NT2/D1 (cell line): ENCODE measurements at regions not wholly inside any gene's neighbourhood (a gene's known extent, or its start where the extent isn't known, plus 50 kb on each side); places are given as distances from the start of the nearest gene placed in this dataset.
"Not testable (repeated sequence)": the region's sequence is repeated elsewhere in the genome, so short reads cannot be mapped to it uniquely, and the experiment has no call there.

Experiments
- DNase-seq: peaks from one replicate; pipeline ENCODE4 v3.0.0-alpha.2; 2011; ENCODE audit warnings: low read depth, low spot score
- H3K27me3 ChIP-seq: 2 replicates; pipeline ENCODE4 v1.6.0; 2011; ENCODE audit warnings: mild to moderate bottlenecking; ENCODE audit not compliant: insufficient read length, insufficient read depth
- H3K36me3 ChIP-seq: 2 replicates; pipeline ENCODE4 v1.6.1; 2011; ENCODE audit warnings: mild to moderate bottlenecking, low read length, mixed read lengths; ENCODE audit not compliant: insufficient read depth, insufficient read length
- H3K4me1 ChIP-seq: 2 replicates; pipeline ENCODE4 v1.5.1; 2011; ENCODE audit not compliant: insufficient read depth, insufficient read length
- H3K4me3 ChIP-seq: 2 replicates; pipeline ENCODE4 v1.5.1; 2011; ENCODE audit warnings: low read depth; ENCODE audit not compliant: insufficient read length
- H3K9ac ChIP-seq: 2 replicates; pipeline ENCODE4 v1.6.0; 2011; ENCODE audit warnings: low read depth; ENCODE audit not compliant: insufficient read length
- H3K9me3 ChIP-seq: 2 replicates; pipeline ENCODE4 v1.5.1; 2011; ENCODE audit warnings: mild to moderate bottlenecking, low read length; ENCODE audit not compliant: insufficient read depth
- SUZ12 ChIP-seq: IDR thresholded peaks from 2 replicates; pipeline ENCODE4 v1.6.1; 2011; ENCODE audit not compliant: insufficient read length, insufficient read depth; ENCODE audit errors: extremely low read depth
- YY1 ChIP-seq: IDR thresholded peaks from 2 replicates; pipeline ENCODE4 v1.6.1; 2011; ENCODE audit not compliant: insufficient read length, insufficient read depth
- ZNF274 ChIP-seq: IDR thresholded peaks from 2 replicates; pipeline ENCODE4 v1.6.1; 2011; ENCODE audit warnings: mild to moderate bottlenecking, low read depth, low read length

DNA sequence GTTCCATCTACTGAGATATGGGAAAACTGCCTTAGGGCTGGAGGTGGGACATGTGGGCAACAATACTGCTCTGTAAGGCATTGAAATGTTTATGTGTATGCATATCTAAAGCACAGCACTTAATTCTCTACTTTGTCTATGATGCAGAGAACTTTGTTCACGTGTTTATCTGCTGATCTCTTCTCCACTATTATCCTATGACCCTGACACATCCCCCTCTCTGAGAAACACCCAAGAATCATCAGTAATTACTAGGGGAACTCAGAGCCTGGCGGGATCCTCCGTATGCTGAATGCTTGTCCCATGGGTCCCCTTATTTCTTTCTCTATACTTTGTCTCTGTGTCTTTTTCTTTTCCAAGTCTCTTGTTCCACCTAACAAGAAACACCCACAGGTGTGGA, 63.8 kb downstream of the OR4A15 start:
- not testable (repeated sequence) for H3K36me3 ChIP-seq, H3K9ac ChIP-seq, H3K4me3 ChIP-seq, DNase-seq, H3K27me3 ChIP-seq, H3K9me3 ChIP-seq, H3K4me1 ChIP-seq

DNA sequence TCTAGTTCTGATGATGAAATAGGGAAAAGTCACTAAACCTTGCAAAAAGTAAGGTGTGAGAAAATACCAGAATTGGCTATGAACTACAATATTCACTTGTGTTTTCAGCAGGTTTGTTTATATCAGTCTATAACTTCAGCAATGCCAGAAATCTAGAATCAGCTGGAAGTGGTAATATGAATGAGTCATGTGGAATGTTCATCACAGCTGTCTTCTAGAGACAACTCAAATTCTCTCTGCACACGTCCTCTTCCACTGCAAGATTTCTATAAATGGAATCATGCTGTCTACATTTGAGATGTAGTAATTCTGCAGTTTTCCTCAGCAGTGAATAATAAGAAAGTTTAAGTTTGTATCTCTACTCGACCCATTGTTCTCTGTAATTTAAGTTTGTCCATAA, 89.9 kb downstream of the OR4A15 start:
- no peak overlapping the region for H3K9ac ChIP-seq
- H3K4me1 ChIP-seq, result no peaks in the 10 kb centered on the region
- H3K4me3 ChIP-seq, result no peak overlapping the region
- TF ChIP-seq ZNF274 (no peak), SUZ12 (no peak), YY1 (no peak)
- H3K9me3 ChIP-seq, result 0 out of 2 replicates have a peak, but pooled peaks cover 5% of the 10 kb centered on the region
- no peak for DNase-seq
- no peaks in the 10 kb centered on the region for H3K36me3 ChIP-seq
- no peaks in the 10 kb centered on the region for H3K27me3 ChIP-seq

DNA sequence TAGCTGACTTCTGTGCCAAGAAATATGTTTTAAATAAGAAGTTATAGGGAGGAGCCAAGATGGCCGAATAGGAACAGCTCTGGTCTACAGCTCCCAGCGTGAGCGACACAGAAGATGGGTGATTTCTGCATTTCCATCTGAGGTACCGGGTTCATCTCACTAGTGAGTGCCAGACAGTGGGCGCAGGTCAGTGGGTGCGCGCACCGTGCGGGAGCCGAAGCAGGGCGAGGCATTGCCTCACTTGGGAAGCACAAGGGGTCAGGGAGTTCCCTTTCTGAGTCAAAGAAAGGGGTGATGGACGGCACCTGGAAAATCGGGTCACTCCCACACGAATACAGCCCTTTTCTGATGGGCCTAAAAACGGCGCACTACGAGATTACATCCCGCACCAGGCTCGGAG, 92.1 kb downstream of the OR4A15 start:
- not testable (repeated sequence) for H3K4me1 ChIP-seq, H3K4me3 ChIP-seq, H3K9ac ChIP-seq, H3K27me3 ChIP-seq, H3K9me3 ChIP-seq, H3K36me3 ChIP-seq
- DNase-seq, result peak; percentile 0

DNA sequence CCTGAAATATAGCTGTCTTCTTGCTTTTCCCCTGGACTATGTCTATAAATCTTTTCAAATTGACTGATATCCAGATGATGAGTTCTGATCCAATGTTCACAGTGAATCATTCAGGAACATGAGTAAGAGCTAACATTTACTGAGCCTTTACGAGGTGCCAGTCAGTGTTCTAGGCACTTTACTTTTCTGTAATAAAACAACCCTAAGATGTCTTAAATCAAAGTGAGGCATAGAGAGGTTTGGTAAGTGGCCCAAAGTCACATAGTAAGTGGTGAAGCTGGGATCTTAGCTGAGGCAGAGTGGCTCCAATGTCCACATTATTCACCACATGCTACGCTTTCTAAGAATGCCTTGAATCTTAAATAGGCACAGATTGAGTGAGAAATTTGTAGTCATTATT, 79.9 kb upstream of the OR4C15 start:
- H3K4me1 ChIP-seq, result no peaks in the 10 kb centered on the region
- H3K9ac ChIP-seq, result no peak overlapping the region
- no peaks in the 10 kb centered on the region for H3K36me3 ChIP-seq
- TF ChIP-seq YY1 (no peak), ZNF274 (no peak), SUZ12 (no peak)
- DNase-seq, result no peak
- H3K9me3 ChIP-seq, result no peaks in the 10 kb centered on the region
- H3K27me3 ChIP-seq, result no peaks in the 10 kb centered on the region
- no peak overlapping the region for H3K4me3 ChIP-seq

DNA sequence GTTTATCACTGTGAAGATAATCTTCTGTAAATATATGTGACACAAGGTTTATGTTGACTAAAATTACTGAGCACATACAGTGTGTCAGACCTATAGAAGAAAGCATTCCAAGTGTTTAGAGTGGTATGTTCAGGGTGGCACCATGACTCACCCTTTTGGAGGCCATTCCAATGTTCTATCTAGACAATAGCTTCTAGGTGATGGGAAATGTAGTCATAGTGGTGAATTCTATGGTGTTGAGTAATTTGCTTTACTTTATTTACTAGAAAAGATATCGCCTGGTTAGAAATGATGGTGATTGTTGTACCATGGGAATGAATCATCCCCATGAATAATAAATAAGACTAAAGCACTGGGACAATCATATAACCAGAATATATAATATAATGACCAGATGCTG, 72.9 kb upstream of the OR4C15 start:
- Histone ChIP-seq H3K9ac (no peak overlapping the region), H3K9me3 (no peaks in the 10 kb centered on the region), H3K27me3 (no peaks in the 10 kb centered on the region), H3K4me3 (no peak overlapping the region), H3K4me1 (no peaks in the 10 kb centered on the region), H3K36me3 (no peaks in the 10 kb centered on the region)
- no peak for DNase-seq
- no peak for TF ChIP-seq YY1
- no peak for TF ChIP-seq SUZ12
- no peak for TF ChIP-seq ZNF274

DNA sequence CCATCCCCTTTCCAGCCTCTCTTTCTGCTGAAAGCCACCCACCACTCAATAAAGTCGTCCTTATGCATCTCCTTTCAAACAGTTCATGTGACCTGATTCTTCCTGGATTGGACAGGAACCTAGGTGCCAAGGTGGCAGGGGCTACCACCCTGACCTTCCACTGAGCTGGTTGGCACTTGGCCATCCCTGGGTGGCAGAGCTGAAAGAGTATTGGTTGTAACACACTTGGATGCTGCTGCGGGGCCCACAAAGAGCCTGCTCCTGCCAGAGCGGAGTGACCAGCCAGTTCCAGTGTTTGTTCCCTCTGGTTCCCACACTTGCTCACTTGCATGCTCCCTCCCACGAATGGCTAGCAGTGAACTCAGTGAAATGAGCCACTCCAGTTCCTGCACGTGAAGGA, 57.2 kb upstream of the OR4C15 start:
- TF ChIP-seq SUZ12 (no peak), ZNF274 (no peak), YY1 (no peak)
- DNase-seq, result no peak
- Histone ChIP-seq H3K4me3 (no peak overlapping the region), H3K9ac (no peak overlapping the region), H3K36me3 (no peaks in the 10 kb centered on the region), H3K27me3 (no peaks in the 10 kb centered on the region), H3K9me3 (peaks cover 27% of the 10 kb centered on the region), H3K4me1 (no peaks in the 10 kb centered on the region)

DNA sequence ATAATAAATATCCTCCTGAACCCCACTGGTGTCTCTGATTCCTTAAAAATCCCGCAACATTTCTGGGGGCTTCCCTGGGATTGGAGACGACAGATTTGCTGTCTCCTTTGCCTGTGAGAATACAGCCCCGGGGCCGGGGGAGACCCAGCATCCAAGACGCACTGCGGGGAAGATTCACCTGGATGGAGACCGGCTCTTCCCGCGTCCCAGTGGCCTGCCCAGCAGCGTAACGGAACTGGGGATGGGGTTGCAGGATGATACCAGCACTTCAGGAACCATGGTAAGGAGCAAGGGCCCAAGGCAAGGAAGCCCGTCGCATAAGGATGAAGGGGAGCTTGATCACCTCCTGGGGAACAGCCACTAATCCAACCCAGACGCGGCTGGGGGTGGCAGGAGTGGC, 53.3 kb upstream of the OR4C15 start:
- H3K4me3 ChIP-seq, result no peak overlapping the region
- no peaks in the 10 kb centered on the region for H3K36me3 ChIP-seq
- H3K9me3 ChIP-seq, result peaks cover 13% of the 10 kb centered on the region
- DNase-seq, result no peak
- no peak overlapping the region for H3K9ac ChIP-seq
- no peak for TF ChIP-seq SUZ12
- TF ChIP-seq ZNF274, result no peak
- H3K4me1 ChIP-seq, result no peaks in the 10 kb centered on the region
- no peaks in the 10 kb centered on the region for H3K27me3 ChIP-seq

DNA sequence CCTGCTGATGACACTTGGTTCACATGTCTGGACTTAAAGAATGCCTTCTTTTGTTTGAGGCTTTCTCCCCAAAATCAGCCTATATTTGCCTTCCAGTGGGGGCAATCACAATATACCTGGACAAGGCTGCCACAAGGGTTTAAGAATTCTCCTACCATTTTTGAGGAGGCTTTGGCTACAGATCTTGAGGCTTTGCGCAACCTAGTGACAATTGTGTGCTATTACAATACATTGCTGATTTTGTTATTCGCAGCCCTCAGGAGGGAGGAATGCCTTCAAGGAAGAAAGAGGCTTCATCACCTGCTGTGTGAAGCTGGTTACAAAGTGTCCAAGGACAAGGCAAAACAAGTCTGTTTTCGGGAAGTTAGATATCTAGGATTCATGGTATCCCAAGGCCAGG, 50.8 kb upstream of the OR4C15 start:
- no peak for TF ChIP-seq ZNF274
- TF ChIP-seq SUZ12, result no peak
- TF ChIP-seq YY1, result no peak
- no peaks in the 10 kb centered on the region for H3K4me1 ChIP-seq
- H3K9me3 ChIP-seq, result no peaks in the 10 kb centered on the region
- H3K4me3 ChIP-seq, result no peak overlapping the region
- H3K36me3 ChIP-seq, result no peaks in the 10 kb centered on the region
- DNase-seq, result peak; percentile 46
- no peak overlapping the region for H3K9ac ChIP-seq
- H3K27me3 ChIP-seq, result no peaks in the 10 kb centered on the region
